ENCODE measurements at regions not wholly inside any gene's neighbourhood (a gene's known extent, or its start where the extent isn't known, plus 50 kb on each side); places are given as distances from the start of the nearest gene placed in this dataset.

GRCh38 chr4:52290466-52290865, 239.4 kb downstream of the SPATA18 start:
- H3K79me1 ChIP-seq (ENCODE audit: low read depth in 1 of 2, low read length in 2 of 2), result no peaks in the 10 kb centered on the region
- no peak overlapping the region for H4K5ac ChIP-seq (ENCODE audit: low read depth, low read length)
- H3K9ac ChIP-seq (ENCODE audit: low read depth, low read length), result no peak overlapping the region
- H2AK5ac ChIP-seq (ENCODE audit: low read depth, low read length), result no peak overlapping the region
- no peak overlapping the region for H3K27ac ChIP-seq (ENCODE audit: insufficient read depth, low read length)
- no peak for TF ChIP-seq RCOR1 (IDR thresholded peaks at IDR 0.05; ENCODE audit: insufficient replicate concordance, low read length)
- no peak overlapping the region for H3K56ac ChIP-seq (ENCODE audit: extremely low read depth, insufficient read depth, low read length)
- no peak overlapping the region for H3K18ac ChIP-seq (ENCODE audit: low read depth, low read length)
- no peak overlapping the region for H4K8ac ChIP-seq (ENCODE audit: low read depth in 2 of 2, low read length in 2 of 2)
- H2BK120ac ChIP-seq (ENCODE audit: low read depth, low read length), result no peak overlapping the region
- no peaks in the 10 kb centered on the region for H4K20me1 ChIP-seq (ENCODE audit: insufficient read depth, low read length)
- H2BK15ac ChIP-seq (ENCODE audit: low read depth, low read length), result no peak overlapping the region
- H3K4me2 ChIP-seq (ENCODE audit: low read depth, low read length), result no peak overlapping the region
- H3K36me3 ChIP-seq (ENCODE audit: control insufficient read depth, insufficient read depth, low read length), result no peaks in the 10 kb centered on the region
- POLR2A ChIA-PET (ENCODE audit: unreplicated experiment), result no interaction called here
- 10% methylated on average over 2 of the region's 4 CpGs; no CpG with 5 or more reads in 1 of the 2 experiments for WGBS, 2 experiments (ENCODE audit: extremely low coverage in 2 of 2, insufficient read length in 1 of 2)
- CTCF ChIA-PET, result no interaction called here
- H2AFZ ChIP-seq (replicated peaks; ENCODE audit: low read length, poor library complexity), result no peak overlapping the region
- intact Hi-C loops (cut with micrococcal nuclease) (no loop called here), in situ Hi-C loops (cut with MboI; ENCODE audit: low sequenced_read_pairs) (no loop called here), dilution Hi-C loops (cut with HindIII; ENCODE audit: low sequenced_read_pairs, unreplicated experiment) (no loop called here)
- BruUV-seq (replicated peaks), result no TSS peak
- no peaks in the 10 kb centered on the region for H3K9me3 ChIP-seq (ENCODE audit: control insufficient read depth, insufficient read depth, low read length)
- H4K91ac ChIP-seq (ENCODE audit: insufficient read depth, low read depth, low read length), result no peak overlapping the region
- no peak overlapping the region for H3K4ac ChIP-seq (ENCODE audit: low read depth, low read length)
- H3K27me3 ChIP-seq (ENCODE audit: control insufficient read depth, insufficient read depth, low read length), result no peaks in the 10 kb centered on the region; the same call in 1 of the 2 replicates
- no peak overlapping the region for H3K4me3 ChIP-seq (ENCODE audit: insufficient read depth, low read depth, low read length)
- H2BK20ac ChIP-seq (ENCODE audit: low read depth, low read length), result no peak overlapping the region
- no peak overlapping the region for H2BK5ac ChIP-seq (ENCODE audit: low read depth, low read length, poor library complexity, severe bottlenecking)
- no peaks in the 10 kb centered on the region for H3K9me1 ChIP-seq (ENCODE audit: insufficient read depth, low read length)
- DNase-seq, result no peak
- H3K4me1 ChIP-seq (ENCODE audit: control insufficient read depth, insufficient read depth, low read length), result no peaks in the 10 kb centered on the region
- no peak for ATAC-seq (ENCODE audit: low read depth)
- no peak overlapping the region for H3K14ac ChIP-seq (replicated peaks; ENCODE audit: low read depth, low read length)
- no peak overlapping the region for H2AK9ac ChIP-seq (replicated peaks; ENCODE audit: low read depth, low read length, poor library complexity)
- no peak overlapping the region for H3K23ac ChIP-seq (ENCODE audit: low read depth, low read length)
